Large intestine (tissue), 3 donors: ENCODE measurements at regions not wholly inside any gene's neighbourhood (a gene's known extent, or its start where the extent isn't known, plus 50 kb on each side); places are given as distances from the start of the nearest gene placed in this dataset.
"Not testable (repeated sequence)": the region's sequence is repeated elsewhere in the genome, so short reads cannot be mapped to it uniquely, and the experiment has no call there.

Experiments used
- DNase-seq, 2 donors: peaks; one replicate each; pipeline versions ENCODE4 v3.0.0 to v3.0.0-alpha.2; 2013
- H3K27ac ChIP-seq: one replicate; pipeline ENCODE4 v1.5.1; 2013; ENCODE audit warnings: low read length
- H3K27me3 ChIP-seq: 2 replicates; pipeline ENCODE4 v1.6.1; 2013; ENCODE audit warnings: low read length; ENCODE audit not compliant: control insufficient read depth, insufficient read depth
- H3K36me3 ChIP-seq: 2 replicates; pipeline ENCODE4 v1.6.1; 2013; ENCODE audit warnings: low read length; ENCODE audit not compliant: control insufficient read depth, insufficient read depth
- H3K4me1 ChIP-seq: one replicate; pipeline ENCODE4 v1.6.1; 2013; ENCODE audit warnings: low read length; ENCODE audit not compliant: control insufficient read depth, insufficient read depth
- H3K4me3 ChIP-seq: one replicate; pipeline ENCODE4 v1.5.1; 2013; ENCODE audit warnings: low read length
- H3K9me3 ChIP-seq: one replicate; pipeline ENCODE4 v1.6.1; 2013; ENCODE audit warnings: mild to moderate bottlenecking, low read depth, low read length, moderate library complexity; ENCODE audit not compliant: control insufficient read depth
- WGBS: methylation state at CpG from one replicate; pipeline ENCODE4 v1.1.5; 2013; ENCODE audit warnings: low lambda C conversion rate; ENCODE audit not compliant: insufficient coverage; 5-methylcytosine and 5-hydroxymethylcytosine counted together

GRCh38 chr2:153532140-153532539 is 53.6 kb upstream of the RPRM start:
- Histone ChIP-seq H3K9me3 (no peaks in the 10 kb centered on the region), H3K36me3 (no peaks in the 10 kb centered on the region), H3K27me3 (no peaks in the 10 kb centered on the region), H3K27ac (no peak overlapping the region), H3K4me1 (no peaks in the 10 kb centered on the region), H3K4me3 (no peak overlapping the region)
- no CpG with 5 or more reads among the region's 3 CpGs for WGBS
- DNase-seq: no peak

DNA sequence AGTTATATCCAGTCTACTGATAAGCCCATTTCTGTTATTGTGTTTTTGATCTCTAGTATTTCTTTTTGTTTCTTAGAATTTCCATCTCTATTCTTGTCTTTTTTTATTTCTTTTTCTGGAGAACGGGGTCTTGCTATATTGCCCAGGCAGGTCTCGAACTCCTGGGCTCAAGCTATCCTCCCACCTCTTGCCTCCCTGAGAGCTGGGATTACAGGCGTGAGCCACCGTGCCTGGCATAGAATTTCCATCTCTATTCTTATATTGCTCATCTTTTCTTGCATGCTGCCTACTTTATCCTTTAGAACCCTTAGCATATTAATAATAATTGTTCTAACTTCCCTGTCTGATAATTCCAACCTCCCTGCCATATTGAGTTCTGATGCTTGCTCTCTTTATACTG is 55.2 kb upstream of the RPRM start:
- no CpG with 5 or more reads among the region's 4 CpGs for WGBS
- H3K4me3 ChIP-seq, H3K36me3 ChIP-seq, H3K4me1 ChIP-seq, H3K9me3 ChIP-seq, H3K27ac ChIP-seq, H3K27me3 ChIP-seq, DNase-seq: not testable (repeated sequence)

GRCh38 chr2:153534590-153534989 is 56.0 kb upstream of the RPRM start:
- not testable (repeated sequence) for H3K4me1 ChIP-seq, DNase-seq
- no CpG with 5 or more reads among the region's 7 CpGs for WGBS

GRCh38 chr2:153536115-153536514 is 57.6 kb upstream of the RPRM start:
- H3K4me1 ChIP-seq: no peaks in the 10 kb centered on the region
- no peak for DNase-seq
- H3K9me3 ChIP-seq: no peaks in the 10 kb centered on the region
- H3K27ac ChIP-seq: no peak overlapping the region
- no peak overlapping the region for H3K4me3 ChIP-seq
- H3K27me3 ChIP-seq: no peaks in the 10 kb centered on the region
- H3K36me3 ChIP-seq: no peaks in the 10 kb centered on the region

More at GRCh38 chr2:153534590-153534989, 56.0 kb upstream of the RPRM start:
- H3K27ac ChIP-seq, H3K4me3 ChIP-seq, H3K36me3 ChIP-seq, H3K27me3 ChIP-seq, H3K9me3 ChIP-seq: not testable (repeated sequence)

- H3K27ac ChIP-seq, H3K9me3 ChIP-seq, DNase-seq, H3K36me3 ChIP-seq, H3K4me3 ChIP-seq, H3K27me3 ChIP-seq, H3K4me1 ChIP-seq: not testable (repeated sequence)
- no CpG with 5 or more reads among the region's 1 CpG for WGBS
Measured at GRCh38 chr2:153538102-153538501, 59.5 kb upstream of the RPRM start.

DNA sequence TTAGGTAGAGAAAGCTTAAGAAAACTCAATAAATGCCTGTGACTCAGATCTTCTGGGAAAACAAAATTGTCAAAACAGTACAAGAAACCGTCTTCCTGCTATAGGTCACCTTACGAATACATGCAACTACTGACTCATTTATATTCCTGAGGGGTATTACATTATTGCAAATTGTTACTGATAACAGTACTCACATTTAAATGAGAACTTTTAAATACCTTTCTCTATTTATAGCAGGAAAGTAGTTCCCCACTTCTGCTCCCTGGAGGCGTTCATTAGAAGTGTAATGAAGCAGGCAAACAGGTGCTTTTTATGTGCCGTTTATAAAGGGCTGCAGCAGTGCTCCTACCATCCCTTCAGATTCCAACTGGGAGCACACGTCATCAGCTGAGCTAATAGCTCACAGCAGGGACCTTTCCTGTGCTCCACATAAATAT is 65.1 kb upstream of the RPRM start:
- Histone ChIP-seq H3K9me3 (no peaks in the 10 kb centered on the region), H3K27ac (no peak overlapping the region), H3K4me1 (no peaks in the 10 kb centered on the region), H3K27me3 (no peaks in the 10 kb centered on the region), H3K4me3 (no peak overlapping the region), H3K36me3 (no peaks in the 10 kb centered on the region)
- DNase-seq: no peak
- no CpG with 5 or more reads among the region's 5 CpGs for WGBS

DNA sequence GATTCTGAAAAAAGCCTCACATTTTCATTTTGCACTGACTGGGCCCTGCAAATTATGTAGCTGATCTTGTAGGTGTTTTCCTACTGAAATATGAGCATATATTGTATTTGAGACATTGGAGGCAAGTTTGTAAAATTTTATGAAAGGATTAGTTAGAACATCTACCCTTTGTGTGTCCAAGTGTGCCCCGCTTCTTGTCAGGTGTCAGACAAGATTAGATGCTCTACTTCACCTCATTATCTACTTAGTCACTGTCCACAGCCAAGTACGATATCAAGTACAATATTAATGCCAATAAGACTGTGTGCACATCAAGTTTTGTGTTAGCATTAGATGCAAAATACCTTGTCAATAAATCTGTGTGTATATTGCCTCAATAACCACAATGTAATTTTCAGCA is 67.8 kb upstream of the RPRM start:
- WGBS: no CpG with 5 or more reads among the region's 2 CpGs
- Histone ChIP-seq H3K27me3 (no peaks in the 10 kb centered on the region), H3K36me3 (no peaks in the 10 kb centered on the region), H3K4me1 (no peaks in the 10 kb centered on the region), H3K4me3 (no peak overlapping the region), H3K27ac (no peak overlapping the region), H3K9me3 (no peaks in the 10 kb centered on the region)
- DNase-seq: no peak

DNA sequence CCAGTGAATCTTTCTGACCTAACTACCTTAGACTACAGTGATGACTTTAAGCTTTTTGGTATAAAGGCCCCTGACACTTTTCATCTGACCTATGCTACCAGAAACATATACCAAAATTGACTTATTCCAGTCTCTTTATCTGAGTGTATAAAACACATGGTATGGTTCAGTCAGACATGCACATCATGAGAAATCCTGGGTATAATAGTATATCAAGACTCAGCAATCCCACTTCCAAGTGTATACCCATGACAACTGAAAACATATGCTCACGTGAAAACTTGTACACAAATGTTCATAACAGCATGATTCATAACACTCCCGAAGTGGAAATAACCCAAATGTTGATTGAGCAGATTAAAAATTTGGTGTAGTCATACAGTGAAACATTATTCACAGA is 70.0 kb upstream of the RPRM start:
- H3K4me3 ChIP-seq: no peak overlapping the region
- H3K4me1 ChIP-seq: no peaks in the 10 kb centered on the region
- H3K9me3 ChIP-seq: no peaks in the 10 kb centered on the region
- H3K36me3 ChIP-seq: no peaks in the 10 kb centered on the region
- no peak for DNase-seq
- no peaks in the 10 kb centered on the region for H3K27me3 ChIP-seq
- no CpG with 5 or more reads among the region's 2 CpGs for WGBS
- no peak overlapping the region for H3K27ac ChIP-seq

DNA sequence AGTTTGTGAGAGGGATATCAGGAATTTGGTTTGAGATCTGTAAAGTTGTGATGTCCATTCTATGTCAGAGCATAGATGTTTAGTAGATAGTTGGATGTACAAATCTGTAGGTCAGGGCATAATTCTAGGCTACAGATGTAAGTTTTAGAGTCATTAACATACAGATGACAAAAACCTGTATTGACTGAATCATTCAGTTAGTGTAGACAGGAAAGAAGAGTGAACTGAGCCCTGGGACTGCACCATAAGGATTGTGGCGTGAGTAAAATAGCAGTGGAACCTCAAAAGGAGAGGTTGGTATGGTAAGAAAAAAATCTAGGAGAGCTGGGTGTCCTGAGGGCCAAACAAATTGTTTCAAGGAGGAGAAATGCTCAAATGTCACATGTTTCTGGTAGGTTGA is 73.1 kb upstream of the RPRM start:
- Histone ChIP-seq H3K27ac (no peak overlapping the region), H3K4me1 (no peaks in the 10 kb centered on the region), H3K9me3 (no peaks in the 10 kb centered on the region), H3K36me3 (no peaks in the 10 kb centered on the region), H3K4me3 (no peak overlapping the region), H3K27me3 (no peaks in the 10 kb centered on the region)
- no peak for DNase-seq
- WGBS: no CpG with 5 or more reads among the region's 1 CpG

DNA sequence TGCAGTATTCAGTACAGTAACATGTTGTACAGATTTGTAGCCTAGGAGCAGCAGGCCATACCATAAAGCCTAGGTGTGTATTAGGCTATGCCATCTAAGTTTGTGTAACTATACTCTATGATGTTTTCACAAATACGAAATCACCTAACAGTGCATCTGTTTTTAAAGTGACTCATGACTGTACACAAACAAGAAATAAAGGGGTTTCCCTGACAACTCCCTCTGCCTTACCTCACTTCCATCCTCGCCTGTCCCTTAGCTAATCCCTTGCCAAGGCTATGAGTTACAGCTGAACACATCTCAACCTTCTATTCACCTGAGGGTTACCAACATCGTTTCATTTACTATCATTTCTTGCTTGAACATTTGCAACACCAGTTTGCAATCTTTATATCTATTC is 78.6 kb upstream of the RPRM start:
- 82% methylated on average over 2 of the region's 3 CpGs for WGBS
- Histone ChIP-seq H3K36me3 (no peaks in the 10 kb centered on the region), H3K27ac (no peak overlapping the region), H3K27me3 (no peaks in the 10 kb centered on the region), H3K9me3 (no peaks in the 10 kb centered on the region), H3K4me1 (no peaks in the 10 kb centered on the region), H3K4me3 (no peak overlapping the region)
- DNase-seq: no peak

- no peak for DNase-seq
- WGBS: 65% methylated on average over 2 of the region's 2 CpGs
- Histone ChIP-seq H3K27me3 (no peaks in the 10 kb centered on the region), H3K9me3 (no peaks in the 10 kb centered on the region), H3K4me1 (no peaks in the 10 kb centered on the region), H3K36me3 (no peaks in the 10 kb centered on the region), H3K27ac (no peak overlapping the region), H3K4me3 (no peak overlapping the region)
Measured at GRCh38 chr2:153557714-153558113, 79.2 kb upstream of the RPRM start.
